ENCODE measurements at regions not wholly inside any gene's neighbourhood (a gene's known extent, or its start where the extent isn't known, plus 50 kb on each side); places are given as distances from the start of the nearest gene placed in this dataset.

DNA sequence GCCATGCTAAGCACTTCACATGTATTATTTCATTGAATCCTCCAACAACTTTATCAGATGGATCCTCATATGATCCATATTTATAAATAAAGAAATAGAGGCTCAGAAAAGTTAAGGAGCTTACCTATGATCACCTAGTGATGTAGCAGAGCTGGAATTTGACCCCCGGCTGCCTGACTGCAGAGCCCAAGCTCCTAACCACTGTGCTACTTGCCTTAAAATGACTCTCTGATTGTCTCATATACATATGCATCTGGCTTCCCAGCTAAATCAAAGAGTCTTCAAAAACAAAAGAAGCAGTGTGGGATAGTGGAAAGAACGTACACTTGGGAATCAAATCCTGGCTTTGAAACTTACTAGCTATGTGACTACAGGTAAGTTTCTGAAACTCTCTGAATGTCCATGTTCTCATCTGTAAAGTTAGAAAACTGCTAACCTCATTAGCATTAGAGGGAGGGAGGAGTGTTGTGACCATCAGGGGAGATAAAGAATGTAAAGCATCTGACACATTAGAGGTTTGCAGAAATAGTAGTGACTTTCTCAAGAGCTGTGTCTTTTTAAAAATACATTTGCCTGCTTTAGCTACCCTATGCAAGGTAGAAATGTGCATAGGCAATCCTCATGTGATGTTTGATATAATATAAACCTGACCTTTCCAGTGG lies 67.2 kb upstream of the BARHL2 start:
- TF ChIP-seq EZH2phosphoT487 (IDR thresholded peaks at IDR 0.05), result no peak
- TF ChIP-seq, protein P1, sequence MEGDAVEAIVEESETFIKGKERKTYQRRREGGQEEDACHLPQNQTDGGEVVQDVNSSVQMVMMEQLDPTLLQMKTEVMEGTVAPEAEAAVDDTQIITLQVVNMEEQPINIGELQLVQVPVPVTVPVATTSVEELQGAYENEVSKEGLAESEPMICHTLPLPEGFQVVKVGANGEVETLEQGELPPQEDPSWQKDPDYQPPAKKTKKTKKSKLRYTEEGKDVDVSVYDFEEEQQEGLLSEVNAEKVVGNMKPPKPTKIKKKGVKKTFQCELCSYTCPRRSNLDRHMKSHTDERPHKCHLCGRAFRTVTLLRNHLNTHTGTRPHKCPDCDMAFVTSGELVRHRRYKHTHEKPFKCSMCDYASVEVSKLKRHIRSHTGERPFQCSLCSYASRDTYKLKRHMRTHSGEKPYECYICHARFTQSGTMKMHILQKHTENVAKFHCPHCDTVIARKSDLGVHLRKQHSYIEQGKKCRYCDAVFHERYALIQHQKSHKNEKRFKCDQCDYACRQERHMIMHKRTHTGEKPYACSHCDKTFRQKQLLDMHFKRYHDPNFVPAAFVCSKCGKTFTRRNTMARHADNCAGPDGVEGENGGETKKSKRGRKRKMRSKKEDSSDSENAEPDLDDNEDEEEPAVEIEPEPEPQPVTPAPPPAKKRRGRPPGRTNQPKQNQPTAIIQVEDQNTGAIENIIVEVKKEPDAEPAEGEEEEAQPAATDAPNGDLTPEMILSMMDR (IDR thresholded peaks at IDR 0.05), result no peak
- TF ChIP-seq EZH2 (IDR thresholded peaks at IDR 0.05), result no peak
